ENCODE measurements at regions not wholly inside any gene's neighbourhood (a gene's known extent, or its start where the extent isn't known, plus 50 kb on each side); places are given as distances from the start of the nearest gene placed in this dataset.

GRCh38 chr2:216960671-216961268, 100.9 kb upstream of the TNP1 start:
- no peak for TF ChIP-seq CTCF (IDR thresholded peaks at IDR 0.05)
- TF ChIP-seq POLR2A (IDR thresholded peaks at IDR 0.05), result no peak

Data from body of pancreas (tissue), 4 donors.